Fibroblast of mammary gland (primary cell): ENCODE measurements at regions not wholly inside any gene's neighbourhood (a gene's known extent, or its start where the extent isn't known, plus 50 kb on each side); places are given as distances from the start of the nearest gene placed in this dataset.

Source experiments
- DNase-seq: peaks from one replicate; pipeline ENCODE4 v3.0.0-alpha.2; 2010; ENCODE audit warnings: low read depth
- H3K4me3 ChIP-seq: 2 replicates; pipeline ENCODE4 v1.5.1; 2011; ENCODE audit warnings: low read depth, mild to moderate bottlenecking, low read length, moderate library complexity; ENCODE audit not compliant: control insufficient read depth
- TF ChIP-seq, protein P1 (sequence below): conservative IDR thresholded peaks from 2 replicates; pipeline ENCODE4 v1.5.1; 2011; ENCODE audit warnings: low read depth, low read length, inconsistent platforms; ENCODE audit not compliant: control insufficient read depth, insufficient read depth

- TF ChIP-seq, protein P1, sequence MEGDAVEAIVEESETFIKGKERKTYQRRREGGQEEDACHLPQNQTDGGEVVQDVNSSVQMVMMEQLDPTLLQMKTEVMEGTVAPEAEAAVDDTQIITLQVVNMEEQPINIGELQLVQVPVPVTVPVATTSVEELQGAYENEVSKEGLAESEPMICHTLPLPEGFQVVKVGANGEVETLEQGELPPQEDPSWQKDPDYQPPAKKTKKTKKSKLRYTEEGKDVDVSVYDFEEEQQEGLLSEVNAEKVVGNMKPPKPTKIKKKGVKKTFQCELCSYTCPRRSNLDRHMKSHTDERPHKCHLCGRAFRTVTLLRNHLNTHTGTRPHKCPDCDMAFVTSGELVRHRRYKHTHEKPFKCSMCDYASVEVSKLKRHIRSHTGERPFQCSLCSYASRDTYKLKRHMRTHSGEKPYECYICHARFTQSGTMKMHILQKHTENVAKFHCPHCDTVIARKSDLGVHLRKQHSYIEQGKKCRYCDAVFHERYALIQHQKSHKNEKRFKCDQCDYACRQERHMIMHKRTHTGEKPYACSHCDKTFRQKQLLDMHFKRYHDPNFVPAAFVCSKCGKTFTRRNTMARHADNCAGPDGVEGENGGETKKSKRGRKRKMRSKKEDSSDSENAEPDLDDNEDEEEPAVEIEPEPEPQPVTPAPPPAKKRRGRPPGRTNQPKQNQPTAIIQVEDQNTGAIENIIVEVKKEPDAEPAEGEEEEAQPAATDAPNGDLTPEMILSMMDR, result no peak
- no peak for DNase-seq
- no peak overlapping the region for H3K4me3 ChIP-seq
These were observed 261.6 kb downstream of the PLK2 start for GRCh38 chr5:58198330-58198729.

- no peak for DNase-seq
- TF ChIP-seq, protein P1, result no peak
- H3K4me3 ChIP-seq, result no peak overlapping the region
These were observed 262.0 kb downstream of the PLK2 start for GRCh38 chr5:58197875-58198274.

DNA sequence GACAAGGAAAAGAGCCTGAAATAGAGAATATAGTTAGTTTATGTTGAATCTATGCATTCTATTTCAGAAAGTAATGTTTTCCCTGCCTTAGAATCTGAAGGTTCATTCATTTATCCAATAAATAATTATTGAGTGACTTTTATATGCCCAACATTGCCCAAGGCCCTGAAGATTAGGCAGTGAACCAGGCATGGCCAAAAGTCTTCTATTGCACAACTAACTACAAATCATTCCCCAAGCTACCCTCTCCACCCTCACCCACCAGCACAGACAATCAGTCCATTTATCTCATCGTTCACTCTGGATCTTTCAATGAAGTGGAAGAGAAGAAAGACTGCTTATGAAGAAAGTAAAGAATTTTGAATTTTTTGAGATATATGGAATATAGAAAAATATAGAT lies 268.4 kb downstream of the PLK2 start:
- H3K4me3 ChIP-seq, result no peak overlapping the region
- TF ChIP-seq, protein P1, result no peak
- DNase-seq, result no peak

- TF ChIP-seq, protein P1, result no peak
- H3K4me3 ChIP-seq, result no peak overlapping the region
- peak; percentile 45 for DNase-seq
These were observed 271.6 kb downstream of the PLK2 start for GRCh38 chr5:58188262-58188651.

- no peak overlapping the region for H3K4me3 ChIP-seq
- DNase-seq, result no peak
- TF ChIP-seq, protein P1, result no peak
These were observed 272.2 kb downstream of the PLK2 start for GRCh38 chr5:58187432-58188261.

DNA sequence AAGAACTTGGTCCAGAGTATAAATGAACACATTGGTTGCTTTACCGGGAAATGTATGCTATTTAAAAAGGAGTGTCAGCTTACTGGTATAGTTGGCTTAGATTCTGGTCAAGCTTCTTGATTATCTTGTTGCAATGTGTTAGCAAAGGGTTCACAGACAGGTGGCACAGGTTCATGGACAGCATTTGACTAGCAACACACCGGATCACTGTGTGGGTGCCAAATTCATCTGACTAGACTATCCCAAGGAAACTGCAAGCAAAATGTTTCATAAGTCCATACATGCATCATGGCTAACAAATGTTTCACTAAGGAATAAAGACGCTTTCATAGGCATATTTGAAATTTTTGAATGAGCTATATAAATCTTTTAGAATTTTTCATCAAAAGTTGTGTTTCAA lies 274.1 kb downstream of the PLK2 start:
- peak; percentile 1 for DNase-seq
- TF ChIP-seq, protein P1, result no peak
- no peak overlapping the region for H3K4me3 ChIP-seq

DNA sequence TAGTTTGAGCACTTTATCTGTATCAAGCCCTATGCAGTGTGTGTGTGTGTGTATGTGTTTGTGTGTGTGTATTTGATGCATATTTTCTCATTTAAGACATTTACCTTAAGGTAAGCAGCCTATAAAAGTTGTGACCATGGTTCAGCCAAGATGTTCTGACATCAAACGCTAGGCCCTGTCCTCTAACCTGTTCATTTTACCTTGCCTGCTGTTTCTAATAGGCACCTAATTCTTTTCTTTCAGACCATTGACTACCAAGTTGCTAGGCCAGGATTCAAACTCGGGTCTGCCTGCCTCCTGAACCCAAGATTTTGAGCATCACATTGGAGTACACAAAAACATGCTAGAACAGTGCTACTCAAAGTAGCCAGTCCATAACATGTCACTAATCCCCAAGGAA lies 274.5 kb downstream of the PLK2 start:
- DNase-seq, result no peak
- H3K4me3 ChIP-seq, result no peak overlapping the region
- TF ChIP-seq, protein P1, result no peak
